ENCODE measurements at regions not wholly inside any gene's neighbourhood (a gene's known extent, or its start where the extent isn't known, plus 50 kb on each side); places are given as distances from the start of the nearest gene placed in this dataset.

DNA sequence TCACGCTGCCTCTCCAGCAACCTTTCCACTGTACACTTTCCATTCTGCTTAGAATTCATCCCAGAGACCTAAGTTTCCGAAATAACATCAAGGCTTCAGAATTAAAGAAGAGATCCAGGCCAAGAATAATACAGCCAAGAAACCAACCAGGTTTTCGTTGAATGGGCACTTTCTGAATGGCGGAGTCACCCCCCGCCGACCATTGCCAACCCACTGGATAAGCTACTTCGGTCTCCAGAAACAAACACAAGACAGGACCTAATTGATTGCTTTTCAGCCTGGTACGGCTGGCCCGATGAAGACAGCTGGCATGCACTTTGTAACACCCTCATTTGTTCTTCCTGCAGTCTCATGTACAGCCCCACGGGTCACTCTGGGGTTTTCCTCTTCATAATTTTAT lies 308.1 kb upstream of the ZFHX3 start:
- Mint-ChIP-seq H3K4me3 (ENCODE audit: low read depth) (no peak overlapping the region), H3K9me3 (ENCODE audit: low read depth) (no peaks in the 10 kb centered on the region), H3K36me3 (ENCODE audit: insufficient read depth) (no peaks in the 10 kb centered on the region), H3K4me1 (ENCODE audit: low read depth) (peaks cover 27% of the 10 kb centered on the region), H3K27ac (no peak overlapping the region), H3K27me3 (peaks cover 76% of the 10 kb centered on the region)
- TF ChIP-seq CTCF (IDR thresholded peaks at IDR 0.05; ENCODE audit: unreplicated experiment): no peak
- DNase-seq (ENCODE audit: low spot score, unreplicated experiment): no peak

DNA sequence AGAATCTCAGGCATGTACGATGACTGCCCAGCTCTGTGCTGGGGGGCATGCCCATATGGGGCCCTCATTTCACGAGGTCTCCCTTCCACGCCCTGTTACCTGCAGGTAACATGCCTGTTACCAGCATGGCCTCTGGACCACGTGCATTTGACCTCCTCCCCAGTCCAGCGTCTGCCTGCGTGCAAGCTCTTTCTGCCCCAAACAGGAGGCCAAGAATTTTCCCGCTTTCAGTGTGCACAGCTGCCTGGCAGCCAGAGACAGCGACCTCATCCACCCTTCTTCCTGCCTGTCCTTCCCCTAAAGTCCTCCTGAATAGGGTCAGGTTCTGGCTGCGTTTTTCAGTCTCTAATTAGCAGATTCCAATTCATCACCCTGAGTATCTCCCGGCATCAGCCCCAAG lies 306.5 kb upstream of the ZFHX3 start:
- DNase-seq (ENCODE audit: low spot score, unreplicated experiment): no peak
- H3K9me3 Mint-ChIP-seq (ENCODE audit: low read depth): no peaks in the 10 kb centered on the region
- H3K4me1 Mint-ChIP-seq (ENCODE audit: low read depth): peaks cover 31% of the 10 kb centered on the region
- peak overlapping the region; percentile 59 for H3K27ac Mint-ChIP-seq
- no peak for TF ChIP-seq CTCF (IDR thresholded peaks at IDR 0.05; ENCODE audit: unreplicated experiment)
- peaks cover 73% of the 10 kb centered on the region for H3K27me3 Mint-ChIP-seq
- no peaks in the 10 kb centered on the region for H3K36me3 Mint-ChIP-seq (ENCODE audit: insufficient read depth)
- no peak overlapping the region for H3K4me3 Mint-ChIP-seq (ENCODE audit: low read depth)

DNA sequence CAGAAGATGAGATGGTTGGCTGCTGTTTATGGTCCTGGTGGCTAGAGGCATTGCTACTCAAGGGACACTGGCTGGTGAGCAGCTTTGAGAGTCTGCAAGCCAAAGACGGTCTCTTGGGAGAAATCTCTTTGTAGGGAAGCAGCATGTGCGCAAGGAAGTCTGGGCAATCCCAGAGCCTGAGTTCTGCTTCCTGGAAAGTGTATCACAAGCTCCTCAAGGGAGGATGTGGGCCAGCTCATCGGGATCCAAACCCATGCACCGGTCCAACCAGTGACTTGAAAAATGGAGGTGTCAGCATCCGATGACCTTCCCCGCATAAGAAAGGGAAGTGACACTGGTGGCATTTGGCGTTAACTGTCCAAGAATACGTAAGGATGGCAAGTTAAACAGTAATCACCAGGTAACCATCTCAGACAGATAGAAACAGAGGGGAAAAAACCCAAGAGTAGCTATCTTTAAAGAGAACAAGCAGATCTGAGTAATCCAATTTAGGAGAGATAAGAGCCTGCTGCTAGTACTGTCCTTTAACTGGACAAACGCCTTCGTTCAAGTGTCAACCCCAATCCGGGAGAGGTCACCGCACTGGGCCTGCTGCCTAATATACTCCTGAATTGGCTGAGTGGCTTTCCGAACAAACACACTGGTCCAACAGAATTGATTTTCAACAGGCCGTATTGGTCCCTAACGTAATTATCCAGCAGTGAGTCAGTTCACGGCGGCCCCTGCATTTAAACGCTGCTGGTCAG lies 303.0 kb upstream of the ZFHX3 start:
- DNase-seq (ENCODE audit: low spot score, unreplicated experiment): peak; percentile 17
- Mint-ChIP-seq H3K27me3 (peaks cover 64% of the 10 kb centered on the region), H3K9me3 (ENCODE audit: low read depth) (no peaks in the 10 kb centered on the region), H3K4me3 (ENCODE audit: low read depth) (no peak overlapping the region), H3K36me3 (ENCODE audit: insufficient read depth) (no peaks in the 10 kb centered on the region), H3K4me1 (ENCODE audit: low read depth) (peaks cover 35% of the 10 kb centered on the region), H3K27ac (peak overlapping the region; percentile 80)
- no peak for TF ChIP-seq CTCF (IDR thresholded peaks at IDR 0.05; ENCODE audit: unreplicated experiment)

- peaks cover 22% of the 10 kb centered on the region for H3K4me1 Mint-ChIP-seq (ENCODE audit: low read depth)
- DNase-seq (ENCODE audit: low spot score, unreplicated experiment): no peak
These were observed 299.8 kb upstream of the ZFHX3 start for GRCh38 chr16:73347500-73348375.

More at GRCh38 chr16:73347500-73348375, 299.8 kb upstream of the ZFHX3 start:
- H3K27me3 Mint-ChIP-seq: peaks cover 47% of the 10 kb centered on the region
- no peak overlapping the region for H3K27ac Mint-ChIP-seq
- no peaks in the 10 kb centered on the region for H3K9me3 Mint-ChIP-seq (ENCODE audit: low read depth)
- no peak overlapping the region for H3K4me3 Mint-ChIP-seq (ENCODE audit: low read depth)
- no peaks in the 10 kb centered on the region for H3K36me3 Mint-ChIP-seq (ENCODE audit: insufficient read depth)
- TF ChIP-seq CTCF (IDR thresholded peaks at IDR 0.05; ENCODE audit: unreplicated experiment): no peak
